K562 (cell line): ENCODE measurements at regions not wholly inside any gene's neighbourhood (a gene's known extent, or its start where the extent isn't known, plus 50 kb on each side); places are given as distances from the start of the nearest gene placed in this dataset.

Source experiments
- ATAC-seq: fragments of 200-7000 bp; cut with Tn5 transposase; 3 replicates; pipeline ENCODE4 v1.9.1; 2020; ENCODE audit warnings: moderate library complexity
- BruUV-seq: library from RNA; stranded (reverse); fragments of 400-500 nt; replicated peaks from 2 replicates; lab custom pipeline; 2021; lab: Mats Ljungman, UMichigan
- CTCF ChIA-PET: fragments of 300-600 bp; formaldehyde crosslinking; extraction: SDS; loops from one replicate; lab custom pipeline; 2021; ENCODE audit warnings: low intra/inter-chr PET ratio; lab: Yijun Ruan, JAX
- POLR2A ChIA-PET: fragments of 300-600, 350-650 bp; sonication (Branson Sonifier 250); formaldehyde crosslinking; extraction: SDS; loops from one replicate; lab custom pipeline; 2021; ENCODE audit warnings: antibody characterized with exemption, inconsistent platforms; lab: Yijun Ruan, JAX
- DNase-seq, 4 experiments: peaks; one replicate each; pipeline versions ENCODE4 v3.0.0 to v3.0.0-alpha.2; 2011 to 2018; ENCODE audit warnings: low spot score in 3 of 4, mixed read lengths in 3 of 4; ENCODE audit errors: extremely low read depth in 1 of 4
- FAIRE-seq: peaks from 2 replicates; lab custom pipeline; 2011; peaks lifted over from hg19 to GRCh38; lab: Jason Lieb, UNC
- H2AFZ ChIP-seq: 2 replicates; pipeline ENCODE4 v1.6.0; 2011; ENCODE audit warnings: low read depth, low read length, control low read depth, inconsistent platforms
- H3K27ac ChIP-seq: fragments of 200-600 bp; 3 replicates; pipeline ENCODE4 v1.8.0; 2011; ENCODE audit warnings: low read depth, mild to moderate bottlenecking, control low read depth, inconsistent platforms, low read length, moderate library complexity, mixed read lengths; ENCODE audit errors: extremely low read depth
- H3K27me3 ChIP-seq, 2 experiments: fragments of 300-600 bp in 1 of 2; 2 replicates in 1 of 2; 3 replicates in 1 of 2; pipeline versions ENCODE4 v1.6.0 to v1.8.0; 2011; ENCODE audit warnings: inconsistent platforms in 2 of 2, low read length in 2 of 2, mild to moderate bottlenecking in 1 of 2, mixed read lengths in 1 of 2, moderate library complexity in 1 of 2; ENCODE audit not compliant: control insufficient read depth in 2 of 2, insufficient read depth in 2 of 2
- H3K36me3 ChIP-seq: fragments of 300-600 bp; 3 replicates; pipeline ENCODE4 v1.8.0; 2011; ENCODE audit warnings: mild to moderate bottlenecking, low read length, inconsistent platforms; ENCODE audit not compliant: control insufficient read depth, insufficient read depth
- H3K4me1 ChIP-seq, 2 experiments: fragments of 200-600 bp in 1 of 2; replicated peaks in 1 of 2; 2 replicates in 1 of 2; 3 replicates in 1 of 2; pipeline versions ENCODE4 v1.5.1 to v1.8.0; 2011; ENCODE audit warnings: inconsistent platforms in 2 of 2, low read length in 2 of 2, mild to moderate bottlenecking in 1 of 2, mixed read lengths in 1 of 2, moderate library complexity in 1 of 2; ENCODE audit not compliant: control insufficient read depth in 2 of 2, insufficient read depth in 2 of 2
- H3K4me2 ChIP-seq: 2 replicates; pipeline ENCODE4 v1.6.1; 2011; ENCODE audit warnings: low read length, control low read depth, inconsistent platforms, mixed read lengths; ENCODE audit not compliant: insufficient read depth
- H3K4me3 ChIP-seq: fragments of 200-600 bp; sonication (generic), shearing (Covaris generic); 2 replicates; pipeline ENCODE4 v1.5.1; 2016; ENCODE audit warnings: control low read depth, inconsistent platforms
- H3K79me2 ChIP-seq: fragments of 200-600 bp; 3 replicates; pipeline ENCODE4 v1.8.0; 2011; ENCODE audit warnings: low read length, inconsistent platforms; ENCODE audit not compliant: control insufficient read depth, insufficient read depth
- H3K9ac ChIP-seq, 2 experiments: 2 replicates each; pipeline versions ENCODE4 v1.6.0 to v1.6.1; 2011; ENCODE audit warnings: low read depth in 2 of 2, low read length in 2 of 2, control low read depth in 1 of 2, inconsistent platforms in 1 of 2, mild to moderate bottlenecking in 1 of 2, mixed read lengths in 1 of 2; ENCODE audit not compliant: insufficient read depth in 1 of 2
- H3K9me1 ChIP-seq: one replicate; pipeline ENCODE4 v1.6.0; 2011; ENCODE audit warnings: inconsistent platforms, mild to moderate bottlenecking, low read length, moderate library complexity; ENCODE audit not compliant: control insufficient read depth, insufficient read depth
- H3K9me3 ChIP-seq: replicated peaks from 2 replicates; pipeline ENCODE4 v1.5.1; 2011; ENCODE audit warnings: low read depth, low read length, inconsistent platforms; ENCODE audit not compliant: control insufficient read depth, insufficient read depth
- H4K20me1 ChIP-seq: replicated peaks from 2 replicates; pipeline ENCODE4 v1.6.1; 2011; ENCODE audit warnings: low read length, inconsistent platforms, mixed read lengths; ENCODE audit not compliant: control insufficient read depth, insufficient read depth
- ARID1B ChIP-seq: fragments of 450-650 bp; IDR thresholded peaks from 2 replicates; pipeline ENCODE4 v1.6.1; 2016; ENCODE audit warnings: antibody characterized with exemption, mild to moderate bottlenecking, inconsistent platforms
- E2F3 ChIP-seq: fragments of 250-450 bp; sonication (Bioruptor Pico); IDR thresholded peaks from 2 replicates; pipeline ENCODE4 v1.4.0; 2020; ENCODE audit warnings: mild to moderate bottlenecking
- HSF4 ChIP-seq: fragments of 250-450 bp; sonication (Bioruptor Pico); IDR thresholded peaks from 2 replicates; pipeline ENCODE4 v2.1.2; 2022; ENCODE audit warnings: mild to moderate bottlenecking, moderate library complexity, borderline replicate concordance
- NBN ChIP-seq: fragments of 450-650 bp; IDR thresholded peaks from 2 replicates; pipeline ENCODE4 v1.6.1; 2016; ENCODE audit warnings: low read depth, mild to moderate bottlenecking
- SAP30 ChIP-seq: fragments of 200-600 bp; sonication (generic); IDR thresholded peaks from 2 replicates; pipeline ENCODE4 v1.6.1; 2012; ENCODE audit warnings: borderline replicate concordance, low read depth, mild to moderate bottlenecking, moderate library complexity, low read length, control low read depth, inconsistent platforms; ENCODE audit not compliant: insufficient read depth, poor library complexity, severe bottlenecking
- SNIP1 ChIP-seq: fragments of 450-650 bp; IDR thresholded peaks from 2 replicates; pipeline ENCODE4 v1.7.1; 2017; ENCODE audit warnings: low read depth, mild to moderate bottlenecking
- SREBF1 ChIP-seq: fragments of 150-350 bp; IDR thresholded peaks from 2 replicates; pipeline ENCODE4 v1.6.1; 2014; ENCODE audit warnings: antibody characterized with exemption, low read depth, low read length, borderline replicate concordance
- ZKSCAN8 ChIP-seq: fragments of 200-800 bp; sonication (Bioruptor generic); IDR thresholded peaks from 2 replicates; pipeline ENCODE4 v1.6.1; 2016; ENCODE audit warnings: missing genetic modification characterization, missing compliant biosample characterization
- WGBS: fragments of 100-300 bp; shearing (Covaris generic); methylation state at CpG from one replicate; pipeline ENCODE4 v1.1.6; 2016; ENCODE audit warnings: low coverage, mixed read lengths; ENCODE audit not compliant: insufficient coverage; ENCODE audit errors: missing lambda C conversion rate; 5-methylcytosine and 5-hydroxymethylcytosine counted together
- in situ Hi-C: fragments of 300-500 bp; cut with MboI; formaldehyde crosslinking; loops from 4 replicates; pipeline ENCODE4 v1.15.0; 2018; ENCODE audit warnings: inconsistent platforms, mixed read lengths
- intact Hi-C: fragments of 100-400 bp; cut with micrococcal nuclease; formaldehyde crosslinking; loops from 2 replicates; pipeline ENCODE4 v1.14.2; 2022
- TF ChIP-seq, protein P1 (sequence below): fragments of 450-650 bp; formaldehyde crosslinking; conservative IDR thresholded peaks from 2 replicates; pipeline ENCODE4 v1.4.0; 2022; ENCODE audit warnings: mild to moderate bottlenecking, missing genetic modification characterization
- TF ChIP-seq, protein P2 (sequence below): fragments of 250-450 bp; sonication (Bioruptor Pico); IDR thresholded peaks from 2 replicates; pipeline ENCODE4 v1.5.1; 2021; ENCODE audit warnings: mild to moderate bottlenecking
- TF ChIP-seq, protein P3 (sequence below): fragments of 250-450 bp; sonication (Bioruptor Pico); IDR thresholded peaks from 2 replicates; pipeline ENCODE4 v1.4.0; 2020; ENCODE audit warnings: mild to moderate bottlenecking, moderate library complexity
- TF ChIP-seq, protein P4 (sequence below): sonication (generic); formaldehyde crosslinking; IDR thresholded peaks from 2 replicates; pipeline ENCODE4 v1.4.0; 2020; ENCODE audit warnings: mild to moderate bottlenecking, missing genetic modification reagents

DNA sequence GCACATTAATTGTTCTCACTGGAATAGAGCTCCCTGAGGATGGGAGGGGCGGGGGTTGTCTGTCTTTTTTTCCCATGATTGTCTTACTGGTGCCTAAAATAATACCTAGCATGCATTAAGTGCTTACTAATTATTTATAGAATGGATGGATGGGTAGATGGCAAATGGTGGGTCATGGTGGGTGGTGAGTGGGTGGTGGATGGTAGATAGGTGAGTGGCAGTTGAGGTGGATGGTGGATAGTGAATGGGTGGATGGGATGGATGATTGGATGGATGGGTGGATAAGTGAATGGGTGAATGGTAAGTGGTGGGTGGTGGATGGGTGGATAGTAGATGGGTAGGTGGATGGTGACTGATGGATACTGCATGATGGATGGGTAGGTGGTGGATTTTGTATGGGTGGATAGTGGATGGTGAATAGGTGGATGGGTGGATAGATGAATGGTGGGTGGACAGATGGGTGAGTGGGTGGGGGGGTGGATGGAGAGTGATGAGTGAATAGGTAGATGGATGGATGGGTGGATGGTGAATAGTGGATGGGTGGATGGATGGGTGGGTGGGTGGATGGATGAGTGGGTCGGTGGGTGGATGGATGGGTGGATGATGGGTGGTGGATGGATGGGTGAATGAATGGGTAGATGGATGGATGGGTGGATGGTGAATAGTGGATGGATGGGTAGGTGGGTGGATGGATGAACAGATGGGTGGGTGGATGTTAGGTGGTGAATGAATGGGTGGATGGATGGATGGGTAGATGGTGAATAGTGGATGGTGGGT, 51.6 kb downstream of the RBFOX3 start:
- intact Hi-C loops = no loop called here
- Histone ChIP-seq H3K4me3 (no peak overlapping the region), H4K20me1 (0 out of 2 replicates have a peak, but pooled peaks cover 3% of the 10 kb centered on the region), H3K27ac (no peak overlapping the region), H3K9me3 (no peaks in the 10 kb centered on the region), H3K27me3 (peaks cover 8 to 47% of the 10 kb centered on the region in 2 experiments), H3K4me2 (no peak overlapping the region), H3K36me3 (no peaks in the 10 kb centered on the region), H3K79me2 (no peaks in the 10 kb centered on the region), H2AFZ (no peak overlapping the region), H3K9ac (no peak overlapping the region), H3K9me1 (no peaks in the 10 kb centered on the region), H3K4me1 (no peaks in the 10 kb centered on the region)
- FAIRE-seq (no peak), DNase-seq (no peak), ATAC-seq (no peak)
- BruUV-seq = no TSS peak
- WGBS = 0% methylated on average over 1 of the region's 2 CpGs
- TF ChIP-seq E2F3 (CRISPR knock-in tag) (no peak), SNIP1 (no peak), ARID1B (no peak), HSF4 (CRISPR knock-in tag) (no peak), ZKSCAN8 (CRISPR knock-in tag) (no peak), NBN (no peak), SREBF1 (no peak), SAP30 (no peak)
- TF ChIP-seq, protein P1, sequence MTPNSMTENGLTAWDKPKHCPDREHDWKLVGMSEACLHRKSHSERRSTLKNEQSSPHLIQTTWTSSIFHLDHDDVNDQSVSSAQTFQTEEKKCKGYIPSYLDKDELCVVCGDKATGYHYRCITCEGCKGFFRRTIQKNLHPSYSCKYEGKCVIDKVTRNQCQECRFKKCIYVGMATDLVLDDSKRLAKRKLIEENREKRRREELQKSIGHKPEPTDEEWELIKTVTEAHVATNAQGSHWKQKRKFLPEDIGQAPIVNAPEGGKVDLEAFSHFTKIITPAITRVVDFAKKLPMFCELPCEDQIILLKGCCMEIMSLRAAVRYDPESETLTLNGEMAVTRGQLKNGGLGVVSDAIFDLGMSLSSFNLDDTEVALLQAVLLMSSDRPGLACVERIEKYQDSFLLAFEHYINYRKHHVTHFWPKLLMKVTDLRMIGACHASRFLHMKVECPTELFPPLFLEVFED (CRISPR knock-in tag) = no peak
- TF ChIP-seq, protein P2, sequence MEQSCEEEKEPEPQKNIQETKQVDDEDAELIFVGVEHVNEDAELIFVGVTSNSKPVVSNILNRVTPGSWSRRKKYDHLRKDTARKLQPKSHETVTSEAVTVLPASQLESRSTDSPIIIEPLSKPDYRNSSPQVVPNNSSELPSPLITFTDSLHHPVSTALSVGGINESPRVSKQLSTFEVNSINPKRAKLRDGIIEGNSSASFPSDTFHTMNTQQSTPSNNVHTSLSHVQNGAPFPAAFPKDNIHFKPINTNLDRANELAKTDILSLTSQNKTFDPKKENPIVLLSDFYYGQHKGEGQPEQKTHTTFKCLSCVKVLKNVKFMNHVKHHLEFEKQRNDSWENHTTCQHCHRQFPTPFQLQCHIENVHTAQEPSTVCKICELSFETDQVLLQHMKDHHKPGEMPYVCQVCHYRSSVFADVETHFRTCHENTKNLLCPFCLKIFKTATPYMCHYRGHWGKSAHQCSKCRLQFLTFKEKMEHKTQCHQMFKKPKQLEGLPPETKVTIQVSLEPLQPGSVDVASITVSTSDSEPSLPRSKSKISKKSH (CRISPR knock-in tag) = no peak
- TF ChIP-seq, protein P3, sequence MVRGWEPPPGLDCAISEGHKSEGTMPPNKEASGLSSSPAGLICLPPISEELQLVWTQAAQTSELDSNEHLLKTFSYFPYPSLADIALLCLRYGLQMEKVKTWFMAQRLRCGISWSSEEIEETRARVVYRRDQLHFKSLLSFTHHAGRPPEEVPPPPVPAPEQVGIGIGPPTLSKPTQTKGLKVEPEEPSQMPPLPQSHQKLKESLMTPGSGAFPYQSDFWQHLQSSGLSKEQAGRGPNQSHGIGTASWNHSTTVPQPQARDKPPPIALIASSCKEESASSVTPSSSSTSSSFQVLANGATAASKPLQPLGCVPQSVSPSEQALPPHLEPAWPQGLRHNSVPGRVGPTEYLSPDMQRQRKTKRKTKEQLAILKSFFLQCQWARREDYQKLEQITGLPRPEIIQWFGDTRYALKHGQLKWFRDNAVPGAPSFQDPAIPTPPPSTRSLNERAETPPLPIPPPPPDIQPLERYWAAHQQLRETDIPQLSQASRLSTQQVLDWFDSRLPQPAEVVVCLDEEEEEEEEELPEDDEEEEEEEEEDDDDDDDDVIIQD (CRISPR knock-in tag) = no peak
- TF ChIP-seq, protein P4, sequence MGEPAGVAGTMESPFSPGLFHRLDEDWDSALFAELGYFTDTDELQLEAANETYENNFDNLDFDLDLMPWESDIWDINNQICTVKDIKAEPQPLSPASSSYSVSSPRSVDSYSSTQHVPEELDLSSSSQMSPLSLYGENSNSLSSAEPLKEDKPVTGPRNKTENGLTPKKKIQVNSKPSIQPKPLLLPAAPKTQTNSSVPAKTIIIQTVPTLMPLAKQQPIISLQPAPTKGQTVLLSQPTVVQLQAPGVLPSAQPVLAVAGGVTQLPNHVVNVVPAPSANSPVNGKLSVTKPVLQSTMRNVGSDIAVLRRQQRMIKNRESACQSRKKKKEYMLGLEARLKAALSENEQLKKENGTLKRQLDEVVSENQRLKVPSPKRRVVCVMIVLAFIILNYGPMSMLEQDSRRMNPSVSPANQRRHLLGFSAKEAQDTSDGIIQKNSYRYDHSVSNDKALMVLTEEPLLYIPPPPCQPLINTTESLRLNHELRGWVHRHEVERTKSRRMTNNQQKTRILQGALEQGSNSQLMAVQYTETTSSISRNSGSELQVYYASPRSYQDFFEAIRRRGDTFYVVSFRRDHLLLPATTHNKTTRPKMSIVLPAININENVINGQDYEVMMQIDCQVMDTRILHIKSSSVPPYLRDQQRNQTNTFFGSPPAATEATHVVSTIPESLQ (CRISPR knock-in tag) = no peak
- CTCF ChIA-PET = no interaction called here
- POLR2A ChIA-PET = interaction anchor here (0.5 to 0.7 kb wide), 2 partner anchors 18 to 24 kb away, joined by 3 read pairs; no protein-coding TSS in a partner anchor
- in situ Hi-C loops = no loop called here
